SK-N-SH treated with all-trans-retinoic acid at 6 μM for 48 hours (cell line): ENCODE measurements at regions not wholly inside any gene's neighbourhood (a gene's known extent, or its start where the extent isn't known, plus 50 kb on each side); places are given as distances from the start of the nearest gene placed in this dataset.

ENCODE experiments used
- CREB5 ChIP-seq: fragments of 250-450 bp; sonication (Bioruptor Pico); IDR thresholded peaks from 2 replicates; pipeline ENCODE4 v1.5.1; 2020; ENCODE audit warnings: low read depth, mild to moderate bottlenecking, moderate library complexity
- ESRRG ChIP-seq: fragments of 250-450 bp; sonication (Bioruptor Pico); IDR thresholded peaks from 2 replicates; pipeline ENCODE4 v1.6.1; 2021; ENCODE audit warnings: mild to moderate bottlenecking
- PPARA ChIP-seq: fragments of 250-450 bp; sonication (Bioruptor Pico); IDR thresholded peaks from 2 replicates; pipeline ENCODE4 v1.5.0; 2020; ENCODE audit warnings: mild to moderate bottlenecking, borderline replicate concordance
- SNAI2 ChIP-seq: fragments of 250-450 bp; sonication (Bioruptor Pico); IDR thresholded peaks from 2 replicates; pipeline ENCODE4 v1.5.0; 2020; ENCODE audit warnings: mild to moderate bottlenecking, moderate library complexity
- TSHZ2 ChIP-seq: fragments of 250-450 bp; sonication (Bioruptor Pico); IDR thresholded peaks from 2 replicates; pipeline ENCODE4 v1.5.0; 2020; ENCODE audit warnings: mild to moderate bottlenecking, moderate library complexity
- ZC3H10 ChIP-seq: fragments of 250-450 bp; sonication (Bioruptor Pico); IDR thresholded peaks from 2 replicates; pipeline ENCODE4 v1.5.1; 2021; ENCODE audit warnings: mild to moderate bottlenecking, moderate library complexity
- ZFP30 ChIP-seq: fragments of 450-650 bp; formaldehyde crosslinking; IDR thresholded peaks from 2 replicates; pipeline ENCODE4 v1.5.0; 2022; ENCODE audit warnings: mild to moderate bottlenecking, moderate library complexity
- ZNF565 ChIP-seq: fragments of 450-650 bp; formaldehyde crosslinking; conservative IDR thresholded peaks from 2 replicates; pipeline ENCODE4 v1.5.0; 2020; ENCODE audit warnings: low read depth, mild to moderate bottlenecking, moderate library complexity

GRCh38 chr5:2007496-2007877, 124.8 kb upstream of the IRX4 start:
- no peak for TF ChIP-seq CREB5 (CRISPR knock-in tag)
- TF ChIP-seq ZC3H10 (CRISPR knock-in tag) = no peak
- TF ChIP-seq SNAI2 (CRISPR knock-in tag) = no peak
- TF ChIP-seq ZFP30 (CRISPR knock-in tag) = no peak
- TF ChIP-seq ESRRG (CRISPR knock-in tag) = no peak
- no peak for TF ChIP-seq PPARA (CRISPR knock-in tag)
- TF ChIP-seq ZNF565 (CRISPR knock-in tag) = no peak
- TF ChIP-seq TSHZ2 = no peak
